HepG2 (cell line): ENCODE measurements at regions not wholly inside any gene's neighbourhood (a gene's known extent, or its start where the extent isn't known, plus 50 kb on each side); places are given as distances from the start of the nearest gene placed in this dataset.

Experiments used
- ATAC-seq: fragments of 200-7000 bp; cut with Tn5 transposase; 3 replicates; pipeline ENCODE4 v1.9.1; 2020; ENCODE audit warnings: mild to moderate bottlenecking, moderate library complexity
- BruUV-seq: library from RNA; stranded (reverse); fragments of 400-500 nt; replicated peaks from 2 replicates; lab custom pipeline; 2021; lab: Mats Ljungman, UMichigan
- CTCF ChIA-PET: fragments of 300-600 bp; formaldehyde crosslinking; extraction: SDS; loops from one replicate; lab custom pipeline; 2021; ENCODE audit warnings: low total read pairs, inconsistent platforms, low intra/inter-chr PET ratio; lab: Yijun Ruan, JAX
- POLR2A ChIA-PET: fragments of 350-600 bp; sonication (Branson Sonifier 250); formaldehyde crosslinking; loops from one replicate; lab custom pipeline; 2020; ENCODE audit warnings: antibody characterized with exemption, inconsistent platforms; lab: Yijun Ruan, JAX
- DNase-seq: peaks from one replicate; pipeline ENCODE4 v3.0.0-alpha.2; 2015; ENCODE audit warnings: low spot score
- FAIRE-seq: peaks from 3 replicates; lab custom pipeline; 2011; peaks lifted over from hg19 to GRCh38; lab: Jason Lieb, UNC
- H2AFZ ChIP-seq: one replicate; pipeline ENCODE4 v1.6.1; 2011; ENCODE audit warnings: low read length, inconsistent platforms
- H3K27ac ChIP-seq: fragments of 300-600 bp; 3 replicates; pipeline ENCODE4 v1.8.0; 2011; ENCODE audit warnings: mixed run types, mild to moderate bottlenecking, mixed read lengths, low read length, inconsistent platforms; ENCODE audit not compliant: insufficient read depth; ENCODE audit errors: extremely low read length
- H3K27me3 ChIP-seq, 2 experiments: fragments of 200-600 bp in 1 of 2; 2 replicates in 1 of 2; 3 replicates in 1 of 2; pipeline versions ENCODE4 v1.6.0 to v1.8.0; 2011; ENCODE audit warnings: low read length in 2 of 2, mild to moderate bottlenecking in 2 of 2, moderate library complexity in 2 of 2, inconsistent platforms in 1 of 2; ENCODE audit not compliant: insufficient read depth in 2 of 2, control insufficient read depth in 1 of 2
- H3K36me3 ChIP-seq, 2 experiments: fragments of 200-600 bp in 1 of 2; replicated peaks in 1 of 2; 2 replicates in 1 of 2; 3 replicates in 1 of 2; pipeline versions ENCODE4 v1.5.1 to v1.8.0; 2011; ENCODE audit warnings: low read length in 2 of 2, inconsistent platforms in 1 of 2; ENCODE audit not compliant: insufficient read depth in 2 of 2, control insufficient read depth in 1 of 2
- H3K4me1 ChIP-seq: 2 replicates; pipeline ENCODE4 v1.5.1; 2012; ENCODE audit warnings: low read length, inconsistent platforms; ENCODE audit not compliant: insufficient read depth
- H3K4me2 ChIP-seq: 2 replicates; pipeline ENCODE4 v1.6.0; 2011; ENCODE audit warnings: low read depth, low read length, inconsistent platforms
- H3K4me3 ChIP-seq, 3 experiments: fragments of 200-600 bp in 1 of 3; sonication (generic), shearing (Covaris generic) in 1 of 3; replicated peaks in 1 of 3; 2 replicates each; pipeline ENCODE4 v1.5.1; 2011 to 2016; ENCODE audit warnings: low read length in 3 of 3, inconsistent platforms in 2 of 3, low read depth in 2 of 3, mild to moderate bottlenecking in 2 of 3, control low read depth in 1 of 3, mixed read lengths in 1 of 3; ENCODE audit not compliant: insufficient read depth in 1 of 3
- H3K79me2 ChIP-seq: one replicate; pipeline ENCODE4 v1.6.1; 2011; ENCODE audit warnings: low read length, inconsistent platforms; ENCODE audit not compliant: insufficient read depth
- H3K9ac ChIP-seq: 2 replicates; pipeline ENCODE4 v1.6.0; 2011; ENCODE audit warnings: mild to moderate bottlenecking, low read depth, low read length, inconsistent platforms; ENCODE audit not compliant: insufficient read depth
- H3K9me3 ChIP-seq: 2 replicates; pipeline ENCODE4 v1.5.1; 2012; ENCODE audit warnings: mild to moderate bottlenecking, low read length
- H4K20me1 ChIP-seq: 2 replicates; pipeline ENCODE4 v1.6.0; 2011; ENCODE audit warnings: inconsistent platforms, mild to moderate bottlenecking, low read length, moderate library complexity; ENCODE audit not compliant: insufficient read depth
- ELF1 ChIP-seq: sonication (generic); formaldehyde crosslinking; IDR thresholded peaks from 2 replicates; pipeline ENCODE4 v1.4.0; 2020; ENCODE audit warnings: missing genetic modification reagents
- FOSL2 ChIP-seq: sonication (generic); formaldehyde crosslinking; IDR thresholded peaks from 2 replicates; pipeline ENCODE4 v1.4.0; 2020; ENCODE audit warnings: missing genetic modification reagents
- NR3C1 ChIP-seq: sonication (generic); formaldehyde crosslinking; IDR thresholded peaks from 2 replicates; pipeline ENCODE4 v1.4.0; 2020; ENCODE audit warnings: missing genetic modification reagents
- ZBTB33 ChIP-seq: sonication (generic); formaldehyde crosslinking; IDR thresholded peaks from 2 replicates; pipeline ENCODE4 v1.4.0; 2020; ENCODE audit warnings: missing genetic modification reagents
- ZNF12 ChIP-seq: sonication (generic); formaldehyde crosslinking; IDR thresholded peaks from 2 replicates; pipeline ENCODE4 v1.5.0; 2020; ENCODE audit warnings: missing genetic modification reagents
- ZNF713 ChIP-seq: sonication (generic); formaldehyde crosslinking; IDR thresholded peaks from 2 replicates; pipeline ENCODE4 v1.4.0; 2020; ENCODE audit warnings: mild to moderate bottlenecking, missing genetic modification reagents
- WGBS: methylation state at CpG from one replicate; pipeline ENCODE4 v1.1.6; 2017; ENCODE audit warnings: low lambda C conversion rate; 5-methylcytosine and 5-hydroxymethylcytosine counted together
- in situ Hi-C: cut with HindIII; loops from 2 replicates; pipeline ENCODE4 v1.10.0; 2017; ENCODE audit warnings: low pct_unique_long_range_greater_than_20kb; ENCODE audit not compliant: extremely low pct_ligation_motif_present
- intact Hi-C: fragments of 100-400 bp; cut with micrococcal nuclease; formaldehyde crosslinking; loops from one replicate; pipeline ENCODE4 v1.10.0; 2022; ENCODE audit not compliant: unreplicated experiment
- TF ChIP-seq, protein P1 (sequence below): conservative IDR thresholded peaks from 2 replicates; pipeline ENCODE4 v1.6.1; 2018; ENCODE audit warnings: missing genetic modification reagents
- TF ChIP-seq, protein P2 (sequence below): IDR thresholded peaks from 2 replicates; pipeline ENCODE4 v1.6.1; 2018; ENCODE audit warnings: missing genetic modification reagents
- TF ChIP-seq, protein P3 (sequence below): sonication (generic); formaldehyde crosslinking; IDR thresholded peaks from 2 replicates; pipeline ENCODE4 v1.4.0; 2020; ENCODE audit warnings: missing genetic modification reagents, low read depth, mild to moderate bottlenecking, borderline replicate concordance
- TF ChIP-seq, protein P4 (sequence below): sonication (generic); IDR thresholded peaks from 2 replicates; pipeline ENCODE4 v1.6.1; 2016; ENCODE audit warnings: low read depth, borderline replicate concordance

GRCh38 chr4:81724925-81725329 lies 253.2 kb upstream of the RASGEF1B start:
- ATAC-seq = peak; percentile 72
- DNase-seq = peak; percentile 7
- Histone ChIP-seq H3K27me3 (no peaks in the 10 kb centered on the region), H3K9ac (no peak overlapping the region), H4K20me1 (no peaks in the 10 kb centered on the region), H3K36me3 (no peaks in the 10 kb centered on the region), H3K79me2 (no peaks in the 10 kb centered on the region), H3K27ac (no peak overlapping the region), H3K4me1 (no peaks in the 10 kb centered on the region), H3K4me2 (no peak overlapping the region), H3K4me3 (no peak overlapping the region), H2AFZ (no peak overlapping the region), H3K9me3 (no peaks in the 10 kb centered on the region)
- ChIA-PET POLR2A (no interaction called here), CTCF (no interaction called here)
- intact Hi-C loops = no loop called here
- in situ Hi-C loops = no loop called here
- BruUV-seq = no TSS peak
- TF ChIP-seq, protein P1, sequence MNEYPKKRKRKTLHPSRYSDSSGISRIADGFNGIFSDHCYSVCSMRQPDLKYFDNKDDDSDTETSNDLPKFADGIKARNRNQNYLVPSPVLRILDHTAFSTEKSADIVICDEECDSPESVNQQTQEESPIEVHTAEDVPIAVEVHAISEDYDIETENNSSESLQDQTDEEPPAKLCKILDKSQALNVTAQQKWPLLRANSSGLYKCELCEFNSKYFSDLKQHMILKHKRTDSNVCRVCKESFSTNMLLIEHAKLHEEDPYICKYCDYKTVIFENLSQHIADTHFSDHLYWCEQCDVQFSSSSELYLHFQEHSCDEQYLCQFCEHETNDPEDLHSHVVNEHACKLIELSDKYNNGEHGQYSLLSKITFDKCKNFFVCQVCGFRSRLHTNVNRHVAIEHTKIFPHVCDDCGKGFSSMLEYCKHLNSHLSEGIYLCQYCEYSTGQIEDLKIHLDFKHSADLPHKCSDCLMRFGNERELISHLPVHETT (CRISPR knock-in tag) = no peak
- TF ChIP-seq, protein P2, sequence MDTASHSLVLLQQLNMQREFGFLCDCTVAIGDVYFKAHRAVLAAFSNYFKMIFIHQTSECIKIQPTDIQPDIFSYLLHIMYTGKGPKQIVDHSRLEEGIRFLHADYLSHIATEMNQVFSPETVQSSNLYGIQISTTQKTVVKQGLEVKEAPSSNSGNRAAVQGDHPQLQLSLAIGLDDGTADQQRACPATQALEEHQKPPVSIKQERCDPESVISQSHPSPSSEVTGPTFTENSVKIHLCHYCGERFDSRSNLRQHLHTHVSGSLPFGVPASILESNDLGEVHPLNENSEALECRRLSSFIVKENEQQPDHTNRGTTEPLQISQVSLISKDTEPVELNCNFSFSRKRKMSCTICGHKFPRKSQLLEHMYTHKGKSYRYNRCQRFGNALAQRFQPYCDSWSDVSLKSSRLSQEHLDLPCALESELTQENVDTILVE (CRISPR knock-in tag) = no peak
- peak; percentile 54; the same call in 1 of the 2 replicates for TF ChIP-seq FOSL2 (CRISPR knock-in tag)
- no peak for TF ChIP-seq ZNF12
- TF ChIP-seq NR3C1 (CRISPR knock-in tag) = no peak
- TF ChIP-seq ELF1 (CRISPR knock-in tag) = no peak
- no peak for TF ChIP-seq ZNF713 (CRISPR knock-in tag)
- TF ChIP-seq, protein P3, sequence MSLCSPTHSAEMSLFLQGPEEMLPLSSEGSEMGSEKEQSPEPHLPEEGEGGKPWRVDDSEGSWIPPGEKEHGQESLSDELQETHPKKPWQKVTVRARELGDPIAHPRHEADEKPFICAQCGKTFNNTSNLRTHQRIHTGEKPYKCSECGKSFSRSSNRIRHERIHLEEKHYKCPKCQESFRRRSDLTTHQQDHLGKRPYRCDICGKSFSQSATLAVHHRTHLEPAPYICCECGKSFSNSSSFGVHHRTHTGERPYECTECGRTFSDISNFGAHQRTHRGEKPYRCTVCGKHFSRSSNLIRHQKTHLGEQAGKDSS (CRISPR knock-in tag) = no peak
- TF ChIP-seq ZBTB33 (CRISPR knock-in tag) = no peak
- TF ChIP-seq, protein P4, sequence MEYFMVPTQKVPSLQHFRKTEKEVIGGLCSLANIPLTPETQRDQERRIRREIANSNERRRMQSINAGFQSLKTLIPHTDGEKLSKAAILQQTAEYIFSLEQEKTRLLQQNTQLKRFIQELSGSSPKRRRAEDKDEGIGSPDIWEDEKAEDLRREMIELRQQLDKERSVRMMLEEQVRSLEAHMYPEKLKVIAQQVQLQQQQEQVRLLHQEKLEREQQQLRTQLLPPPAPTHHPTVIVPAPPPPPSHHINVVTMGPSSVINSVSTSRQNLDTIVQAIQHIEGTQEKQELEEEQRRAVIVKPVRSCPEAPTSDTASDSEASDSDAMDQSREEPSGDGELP = peak; percentile 67; the same call in 1 of the 2 replicates
- WGBS = 43% methylated on average over 2 of the region's 2 CpGs
- FAIRE-seq = no peak
